GM10248 (cell line): ENCODE measurements at regions not wholly inside any gene's neighbourhood (a gene's known extent, or its start where the extent isn't known, plus 50 kb on each side); places are given as distances from the start of the nearest gene placed in this dataset.

Experiments
- CTCF ChIA-PET: fragments of 300-600 bp; sonication (Branson Sonifier 250); formaldehyde crosslinking; extraction: SDS; loops from one replicate; lab custom pipeline; 2021; ENCODE audit warnings: antibody characterized with exemption; lab: Yijun Ruan, JAX
- POLR2A ChIA-PET: fragments of 350-650 bp; sonication (Branson Sonifier 250); formaldehyde crosslinking; extraction: SDS; loops from one replicate; lab custom pipeline; 2020; ENCODE audit warnings: antibody characterized with exemption; lab: Yijun Ruan, JAX
- DNase-seq: peaks from one replicate; pipeline ENCODE4 v3.0.0; 2012; ENCODE audit errors: extremely low spot score
- TF ChIP-seq, protein P1 (sequence below): IDR thresholded peaks from 2 replicates; pipeline ENCODE4 v1.5.1; 2012; ENCODE audit warnings: mild to moderate bottlenecking, low read depth; ENCODE audit errors: extremely low read depth, missing control alignments, control extremely low read depth

DNA sequence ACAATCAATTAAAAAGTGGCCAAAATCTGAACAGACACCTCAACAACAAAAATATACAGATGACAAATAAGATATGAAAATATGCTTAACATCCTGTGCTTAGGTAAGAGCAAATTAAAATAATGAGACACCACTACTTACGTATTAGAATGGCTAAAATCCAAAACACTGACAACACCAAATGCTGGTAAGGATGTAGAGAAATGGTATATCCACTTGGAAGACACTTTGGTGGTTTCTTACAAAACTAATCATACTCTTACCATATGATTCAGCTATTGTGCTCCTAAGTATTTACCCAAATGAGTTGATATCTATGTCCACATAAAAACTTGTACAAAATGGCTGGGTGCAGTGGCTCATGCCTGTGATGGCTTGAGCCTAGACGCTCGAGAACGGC lies 51.7 kb upstream of the ZNF599 start:
- ChIA-PET CTCF (interaction anchor here (0.7 kb wide), 1 partner anchor 57 kb away, joined by 3 read pairs; no protein-coding TSS in a partner anchor), POLR2A (no interaction called here)
- TF ChIP-seq, protein P1, sequence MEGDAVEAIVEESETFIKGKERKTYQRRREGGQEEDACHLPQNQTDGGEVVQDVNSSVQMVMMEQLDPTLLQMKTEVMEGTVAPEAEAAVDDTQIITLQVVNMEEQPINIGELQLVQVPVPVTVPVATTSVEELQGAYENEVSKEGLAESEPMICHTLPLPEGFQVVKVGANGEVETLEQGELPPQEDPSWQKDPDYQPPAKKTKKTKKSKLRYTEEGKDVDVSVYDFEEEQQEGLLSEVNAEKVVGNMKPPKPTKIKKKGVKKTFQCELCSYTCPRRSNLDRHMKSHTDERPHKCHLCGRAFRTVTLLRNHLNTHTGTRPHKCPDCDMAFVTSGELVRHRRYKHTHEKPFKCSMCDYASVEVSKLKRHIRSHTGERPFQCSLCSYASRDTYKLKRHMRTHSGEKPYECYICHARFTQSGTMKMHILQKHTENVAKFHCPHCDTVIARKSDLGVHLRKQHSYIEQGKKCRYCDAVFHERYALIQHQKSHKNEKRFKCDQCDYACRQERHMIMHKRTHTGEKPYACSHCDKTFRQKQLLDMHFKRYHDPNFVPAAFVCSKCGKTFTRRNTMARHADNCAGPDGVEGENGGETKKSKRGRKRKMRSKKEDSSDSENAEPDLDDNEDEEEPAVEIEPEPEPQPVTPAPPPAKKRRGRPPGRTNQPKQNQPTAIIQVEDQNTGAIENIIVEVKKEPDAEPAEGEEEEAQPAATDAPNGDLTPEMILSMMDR, result no peak
- no peak for DNase-seq
